MCF 10A (cell line): ENCODE measurements at regions not wholly inside any gene's neighbourhood (a gene's known extent, or its start where the extent isn't known, plus 50 kb on each side); places are given as distances from the start of the nearest gene placed in this dataset.

Experiments used
- BruUV-seq: library from RNA; stranded (reverse); fragments of 400-500 nt; replicated peaks from 2 replicates; lab custom pipeline; 2021; lab: Mats Ljungman, UMichigan
- CTCF ChIA-PET: fragments of 300-600 bp; sonication (Branson Sonifier 250); formaldehyde crosslinking; extraction: SDS; loops from one replicate; lab custom pipeline; 2021; ENCODE audit warnings: antibody characterized with exemption, inconsistent platforms; lab: Yijun Ruan, JAX
- POLR2A ChIA-PET: fragments of 300-600, 350-650 bp; sonication (Branson Sonifier 250); formaldehyde crosslinking; extraction: SDS; loops from one replicate; lab custom pipeline; 2020; ENCODE audit warnings: antibody characterized with exemption, inconsistent platforms; lab: Yijun Ruan, JAX
- DNase-seq: peaks from one replicate; pipeline ENCODE4 v3.0.0-alpha.2; 2018; ENCODE audit not compliant: unreplicated experiment
- H3K27ac Mint-ChIP-seq: one replicate; pipeline ENCODE4 v1.8.0; 2022; ENCODE audit warnings: mild to moderate bottlenecking, low read depth, mixed read lengths; ENCODE audit not compliant: unreplicated experiment
- H3K27me3 Mint-ChIP-seq: one replicate; pipeline ENCODE4 v1.8.0; 2022; ENCODE audit warnings: mixed read lengths; ENCODE audit not compliant: insufficient read depth, unreplicated experiment
- H3K36me3 Mint-ChIP-seq: one replicate; pipeline ENCODE4 v1.8.0; 2022; ENCODE audit warnings: mild to moderate bottlenecking, moderate library complexity, mixed read lengths; ENCODE audit not compliant: insufficient read depth, unreplicated experiment
- H3K4me1 Mint-ChIP-seq: one replicate; pipeline ENCODE4 v1.8.0; 2022; ENCODE audit warnings: mixed read lengths; ENCODE audit not compliant: insufficient read depth, unreplicated experiment
- H3K4me3 Mint-ChIP-seq: one replicate; pipeline ENCODE4 v1.8.0; 2022; ENCODE audit warnings: mild to moderate bottlenecking, moderate library complexity, mixed read lengths; ENCODE audit not compliant: unreplicated experiment
- H3K9me3 Mint-ChIP-seq: one replicate; pipeline ENCODE4 v1.8.0; 2022; ENCODE audit warnings: mixed read lengths; ENCODE audit not compliant: unreplicated experiment
- CTCF ChIP-seq: fragments of 200-600 bp; IDR thresholded peaks from one replicate; pipeline ENCODE4 v1.8.0; 2022; ENCODE audit warnings: antibody characterized with exemption, mild to moderate bottlenecking; ENCODE audit not compliant: unreplicated experiment
- intact Hi-C: fragments of 100-400 bp; cut with micrococcal nuclease; formaldehyde crosslinking; loops from 2 replicates; pipeline ENCODE4 v1.14.1; 2022

DNA sequence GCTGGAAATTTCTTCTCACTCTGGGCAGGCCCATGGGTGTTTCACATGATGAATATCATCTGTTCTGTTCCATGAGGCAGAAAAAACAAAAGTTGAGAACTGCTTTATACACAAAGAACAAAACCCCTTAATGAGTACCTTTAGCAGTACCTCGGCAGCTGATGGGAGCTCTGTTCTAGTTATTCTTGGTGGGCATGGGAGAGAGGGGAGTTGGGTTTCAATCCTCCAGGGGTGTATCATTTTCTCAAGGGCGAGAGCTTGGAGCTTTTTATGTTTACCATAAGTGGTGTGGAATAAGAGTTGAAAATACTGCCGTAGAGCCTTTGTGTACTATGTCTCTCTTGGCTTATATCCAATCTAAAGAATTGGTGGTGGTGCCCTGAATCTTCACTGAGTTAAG is 103.3 kb upstream of the ZNF608 start:
- CTCF ChIA-PET, result interaction anchor here (1.2 to 2.3 kb wide), 2 partner anchors 17 to 25 kb away, joined by 3 to 7 read pairs; no protein-coding TSS in a partner anchor
- no TSS peak for BruUV-seq
- intact Hi-C loops, result no loop called here
- no peak for DNase-seq
- Mint-ChIP-seq H3K4me1 (no peaks in the 10 kb centered on the region), H3K27ac (no peak overlapping the region), H3K9me3 (no peaks in the 10 kb centered on the region), H3K4me3 (no peak overlapping the region), H3K36me3 (no peaks in the 10 kb centered on the region), H3K27me3 (no peaks in the 10 kb centered on the region)
- TF ChIP-seq CTCF, result no peak
- POLR2A ChIA-PET, result interaction anchor here (0.6 to 1.0 kb wide), 2 partner anchors 36 to 1197 kb away, joined by 3 read pairs; no protein-coding TSS in a partner anchor

DNA sequence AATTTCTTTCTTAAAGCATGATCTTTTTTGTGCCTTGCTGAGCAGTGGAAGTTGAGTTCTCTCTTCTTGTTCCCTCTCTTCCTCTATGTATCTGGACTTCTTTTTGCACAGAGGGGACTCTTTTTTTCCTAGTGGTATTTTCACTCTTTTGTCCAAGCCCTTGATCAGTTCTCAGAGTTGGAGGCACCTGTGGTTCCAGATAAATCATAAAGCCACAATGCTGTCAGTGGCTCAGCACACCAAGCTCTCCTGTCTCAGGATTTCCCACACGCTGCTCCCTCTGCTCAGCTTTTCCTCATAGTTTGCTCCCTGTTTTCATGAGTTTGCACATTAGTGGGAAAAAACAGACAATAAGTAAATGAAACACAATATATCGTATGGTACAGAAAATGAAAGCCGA is 110.3 kb upstream of the ZNF608 start:
- Mint-ChIP-seq H3K4me3 (no peak overlapping the region), H3K9me3 (no peaks in the 10 kb centered on the region), H3K36me3 (no peaks in the 10 kb centered on the region), H3K27me3 (no peaks in the 10 kb centered on the region), H3K27ac (no peak overlapping the region), H3K4me1 (no peaks in the 10 kb centered on the region)
- no peak for DNase-seq
- TF ChIP-seq CTCF, result no peak
- no TSS peak for BruUV-seq
- POLR2A ChIA-PET, result no interaction called here
- CTCF ChIA-PET, result no interaction called here
- intact Hi-C loops, result no loop called here

DNA sequence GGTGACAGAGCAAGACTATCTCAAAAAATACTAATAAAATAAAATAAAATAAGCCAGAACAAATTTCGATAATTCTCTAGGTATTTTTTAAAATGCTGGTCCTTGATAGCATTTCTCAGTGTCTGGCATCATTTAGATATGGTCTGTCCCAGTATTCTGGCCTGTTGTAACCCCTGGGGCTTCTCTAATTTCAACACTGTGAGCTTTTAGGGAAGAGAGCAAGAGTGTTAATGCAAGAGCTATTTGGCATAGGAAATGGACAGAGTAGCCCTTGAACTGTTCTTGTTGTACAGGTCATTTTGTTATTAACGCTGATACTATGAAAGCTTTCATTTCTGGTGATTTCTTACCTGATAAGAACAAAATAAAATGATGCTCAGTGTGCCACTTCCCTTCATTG is 112.2 kb upstream of the ZNF608 start:
- H3K4me1 Mint-ChIP-seq, result no peaks in the 10 kb centered on the region
- no TSS peak for BruUV-seq
- H3K9me3 Mint-ChIP-seq, result no peaks in the 10 kb centered on the region
- no peaks in the 10 kb centered on the region for H3K27me3 Mint-ChIP-seq
- ChIA-PET CTCF (interaction anchor here (0.6 to 1.5 kb wide), 2 partner anchors 30 to 1200 kb away, joined by 3 read pairs; no protein-coding TSS in a partner anchor), POLR2A (no interaction called here)
- DNase-seq, result no peak
- no peak overlapping the region for H3K27ac Mint-ChIP-seq
- no peaks in the 10 kb centered on the region for H3K36me3 Mint-ChIP-seq
- no peak overlapping the region for H3K4me3 Mint-ChIP-seq
- intact Hi-C loops, result no loop called here
- no peak for TF ChIP-seq CTCF

DNA sequence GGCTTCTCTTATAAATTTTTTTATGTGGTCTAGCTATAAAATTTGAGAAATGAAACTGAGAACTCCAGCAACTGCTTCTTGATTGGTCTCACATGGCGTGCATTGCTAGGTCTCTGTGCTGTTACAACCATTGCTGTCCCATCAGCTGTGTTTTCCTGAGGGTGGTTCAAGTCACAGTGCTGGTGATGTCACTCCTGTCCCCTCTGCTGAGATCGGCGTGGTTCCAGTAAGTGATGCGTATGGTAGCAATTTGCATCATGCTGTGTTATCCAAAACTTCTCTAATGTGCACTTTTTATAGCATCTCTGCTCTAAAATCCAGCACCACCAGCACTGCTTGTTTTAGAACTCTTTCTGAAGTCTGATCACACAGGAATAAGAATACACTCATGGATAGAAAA is 112.6 kb upstream of the ZNF608 start:
- POLR2A ChIA-PET, result no interaction called here
- no peaks in the 10 kb centered on the region for H3K36me3 Mint-ChIP-seq
- intact Hi-C loops, result no loop called here
- no TSS peak for BruUV-seq
- H3K27ac Mint-ChIP-seq, result no peak overlapping the region
- TF ChIP-seq CTCF, result no peak
- DNase-seq, result no peak
- no peaks in the 10 kb centered on the region for H3K27me3 Mint-ChIP-seq
- no peaks in the 10 kb centered on the region for H3K9me3 Mint-ChIP-seq
- H3K4me1 Mint-ChIP-seq, result no peaks in the 10 kb centered on the region
- CTCF ChIA-PET, result interaction anchor here (0.6 to 1.5 kb wide), 2 partner anchors 30 to 1200 kb away, joined by 3 read pairs; no protein-coding TSS in a partner anchor
- H3K4me3 Mint-ChIP-seq, result no peak overlapping the region
